Endodermal cell (in vitro differentiated cells): ENCODE measurements at regions not wholly inside any gene's neighbourhood (a gene's known extent, or its start where the extent isn't known, plus 50 kb on each side); places are given as distances from the start of the nearest gene placed in this dataset.

Source experiments
- DNase-seq: peaks from one replicate; pipeline ENCODE4 v3.0.0-alpha.2; 2017
- H3K27ac ChIP-seq: 2 replicates; pipeline ENCODE4 v1.5.1; 2013; ENCODE audit warnings: mild to moderate bottlenecking, low read depth, low read length, moderate library complexity
- H3K27me3 ChIP-seq: 2 replicates; pipeline ENCODE4 v1.6.1; 2013; ENCODE audit warnings: mild to moderate bottlenecking, low read length, moderate library complexity; ENCODE audit not compliant: insufficient read depth, control insufficient read depth, poor library complexity, severe bottlenecking
- H3K36me3 ChIP-seq: 2 replicates; pipeline ENCODE4 v1.7.0; 2013; ENCODE audit warnings: mild to moderate bottlenecking, low read length, moderate library complexity; ENCODE audit not compliant: control insufficient read depth, insufficient read depth
- H3K4me1 ChIP-seq: one replicate; pipeline ENCODE4 v1.7.0; 2013; ENCODE audit warnings: low read length; ENCODE audit not compliant: control insufficient read depth, insufficient read depth
- H3K4me3 ChIP-seq: 2 replicates; pipeline ENCODE4 v1.5.1; 2013; ENCODE audit warnings: mild to moderate bottlenecking, low read length, moderate library complexity
- H3K9ac ChIP-seq: 2 replicates; pipeline ENCODE4 v1.6.1; 2013; ENCODE audit warnings: mild to moderate bottlenecking, low read length, moderate library complexity; ENCODE audit not compliant: poor library complexity, severe bottlenecking; ENCODE audit errors: extremely low read depth
- H3K9me3 ChIP-seq: 2 replicates; pipeline ENCODE4 v1.6.1; 2013; ENCODE audit warnings: mild to moderate bottlenecking, low read length, moderate library complexity; ENCODE audit not compliant: control insufficient read depth
- H3K27ac Mint-ChIP-seq: 2 replicates; pipeline ENCODE4 v1.8.0; 2020; ENCODE audit warnings: mixed read lengths
- H3K27me3 Mint-ChIP-seq: 2 replicates; pipeline ENCODE4 v1.8.0; 2021; ENCODE audit warnings: mild to moderate bottlenecking, mixed read lengths; ENCODE audit not compliant: insufficient read depth
- H3K36me3 Mint-ChIP-seq: 2 replicates; pipeline ENCODE4 v1.8.0; 2020; ENCODE audit warnings: low read depth, mixed read lengths
- H3K4me1 Mint-ChIP-seq: 2 replicates; pipeline ENCODE4 v1.8.0; 2020; ENCODE audit warnings: mixed read lengths
- H3K4me3 Mint-ChIP-seq: 2 replicates; pipeline ENCODE4 v1.8.0; 2020; ENCODE audit warnings: mild to moderate bottlenecking, moderate library complexity, mixed read lengths
- H3K9me3 Mint-ChIP-seq: 2 replicates; pipeline ENCODE4 v1.8.0; 2020; ENCODE audit warnings: mild to moderate bottlenecking, mixed read lengths
- WGBS, 2 experiments: methylation state at CpG; one replicate each; pipeline versions ENCODE4 v1.1.5 to v1.1.7; 2013; ENCODE audit warnings: missing lambda C conversion rate in 2 of 2, mixed read lengths in 1 of 2; ENCODE audit not compliant: insufficient coverage in 1 of 2, insufficient read length in 1 of 2; 5-methylcytosine and 5-hydroxymethylcytosine counted together
- TF ChIP-seq, protein P1 (sequence below): fragments of 200-600 bp; sonication (generic); conservative IDR thresholded peaks from 2 replicates; pipeline ENCODE4 v1.5.0; 2021; ENCODE audit warnings: antibody characterized with exemption, mild to moderate bottlenecking

DNA sequence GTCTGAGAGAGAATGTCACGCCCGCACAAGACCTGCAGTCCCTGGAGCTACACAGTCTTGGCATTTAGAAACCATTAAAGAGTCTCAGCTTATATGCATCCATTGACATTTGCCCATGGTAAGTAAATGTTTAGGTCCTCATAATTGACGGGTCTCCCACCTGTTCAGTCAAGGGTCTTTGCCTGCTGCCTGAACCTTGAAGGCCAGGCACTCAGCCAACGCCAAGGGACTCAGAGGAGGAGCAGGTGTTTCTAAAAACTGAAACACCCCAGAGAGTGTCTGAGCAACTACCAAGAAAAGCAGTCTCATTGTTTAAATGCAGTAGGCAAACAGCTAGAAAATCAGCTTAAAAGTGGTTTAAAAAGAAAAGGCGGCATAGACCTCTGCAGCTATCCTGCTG lies 264.7 kb upstream of the AKR1E2 start:
- H3K9ac ChIP-seq: no peak overlapping the region
- H3K4me3 ChIP-seq: no peak overlapping the region
- DNase-seq: no peak
- H3K4me1 ChIP-seq: no peaks in the 10 kb centered on the region
- H3K9me3 ChIP-seq: no peaks in the 10 kb centered on the region
- H3K27me3 ChIP-seq: no peaks in the 10 kb centered on the region
- Mint-ChIP-seq H3K27me3 (no peaks in the 10 kb centered on the region), H3K4me3 (no peak overlapping the region), H3K4me1 (peaks cover 1% of the 10 kb centered on the region), H3K9me3 (no peaks in the 10 kb centered on the region), H3K27ac (no peak overlapping the region), H3K36me3 (no peaks in the 10 kb centered on the region)
- H3K36me3 ChIP-seq: no peaks in the 10 kb centered on the region
- TF ChIP-seq, protein P1, sequence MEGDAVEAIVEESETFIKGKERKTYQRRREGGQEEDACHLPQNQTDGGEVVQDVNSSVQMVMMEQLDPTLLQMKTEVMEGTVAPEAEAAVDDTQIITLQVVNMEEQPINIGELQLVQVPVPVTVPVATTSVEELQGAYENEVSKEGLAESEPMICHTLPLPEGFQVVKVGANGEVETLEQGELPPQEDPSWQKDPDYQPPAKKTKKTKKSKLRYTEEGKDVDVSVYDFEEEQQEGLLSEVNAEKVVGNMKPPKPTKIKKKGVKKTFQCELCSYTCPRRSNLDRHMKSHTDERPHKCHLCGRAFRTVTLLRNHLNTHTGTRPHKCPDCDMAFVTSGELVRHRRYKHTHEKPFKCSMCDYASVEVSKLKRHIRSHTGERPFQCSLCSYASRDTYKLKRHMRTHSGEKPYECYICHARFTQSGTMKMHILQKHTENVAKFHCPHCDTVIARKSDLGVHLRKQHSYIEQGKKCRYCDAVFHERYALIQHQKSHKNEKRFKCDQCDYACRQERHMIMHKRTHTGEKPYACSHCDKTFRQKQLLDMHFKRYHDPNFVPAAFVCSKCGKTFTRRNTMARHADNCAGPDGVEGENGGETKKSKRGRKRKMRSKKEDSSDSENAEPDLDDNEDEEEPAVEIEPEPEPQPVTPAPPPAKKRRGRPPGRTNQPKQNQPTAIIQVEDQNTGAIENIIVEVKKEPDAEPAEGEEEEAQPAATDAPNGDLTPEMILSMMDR: no peak
- H3K27ac ChIP-seq: no peak overlapping the region
- 90% methylated on average over 3 to 5 of the region's 5 CpGs for WGBS, 2 experiments

DNA sequence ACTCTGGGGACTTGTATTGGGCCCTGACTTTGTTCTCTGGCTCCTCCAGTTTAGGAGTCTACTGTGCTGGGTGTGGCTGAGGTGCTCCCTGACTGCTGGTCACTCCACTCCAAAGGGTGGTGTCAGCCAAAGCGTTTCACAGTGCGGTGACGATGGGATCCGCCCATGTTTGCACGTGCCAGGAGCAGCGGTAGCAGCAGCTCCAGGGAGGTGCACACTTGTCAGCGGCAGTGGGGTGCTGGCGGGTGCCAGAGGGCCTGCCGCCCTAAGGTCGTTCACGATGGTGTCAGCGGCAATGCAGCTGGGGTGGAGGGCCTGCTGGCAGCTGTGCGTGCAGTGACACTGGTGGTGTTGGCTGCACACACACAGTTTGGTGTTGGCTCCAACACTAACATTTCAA lies 268.5 kb upstream of the AKR1E2 start:
- no peak for DNase-seq
- Mint-ChIP-seq H3K36me3 (no peaks in the 10 kb centered on the region), H3K4me1 (no peaks in the 10 kb centered on the region), H3K27ac (no peak overlapping the region), H3K9me3 (no peaks in the 10 kb centered on the region), H3K27me3 (no peaks in the 10 kb centered on the region), H3K4me3 (no peak overlapping the region)
- Histone ChIP-seq H3K9ac (no peak overlapping the region), H3K27ac (no peak overlapping the region), H3K4me1 (no peaks in the 10 kb centered on the region), H3K9me3 (no peaks in the 10 kb centered on the region), H3K4me3 (no peak overlapping the region), H3K36me3 (no peaks in the 10 kb centered on the region), H3K27me3 (no peaks in the 10 kb centered on the region)
- WGBS, 2 experiments: 94 to 95% methylated on average over 10 to 13 of the region's 13 CpGs
- TF ChIP-seq, protein P1: no peak

DNA sequence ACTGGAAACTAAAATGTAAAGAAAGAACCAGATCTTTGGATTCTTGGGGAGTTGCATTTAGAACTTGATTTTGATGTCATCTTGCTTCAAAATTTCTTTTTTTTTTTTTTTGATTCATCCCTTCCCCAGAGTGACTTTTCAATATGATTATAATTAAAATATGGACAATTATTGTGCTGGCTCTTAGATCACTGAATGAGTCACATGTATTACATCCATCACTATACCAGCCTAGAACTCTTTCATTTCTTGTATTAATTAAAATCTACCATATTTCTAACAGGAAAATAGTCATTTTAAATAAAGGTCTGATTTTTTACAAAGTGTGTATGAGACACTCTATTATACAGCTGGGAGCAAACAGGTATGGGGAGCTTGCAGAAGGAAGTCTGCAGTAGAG lies 269.5 kb upstream of the AKR1E2 start:
- TF ChIP-seq, protein P1: no peak
- no peaks in the 10 kb centered on the region for H3K36me3 Mint-ChIP-seq
- H3K4me1 Mint-ChIP-seq: no peaks in the 10 kb centered on the region
- H3K9me3 Mint-ChIP-seq: no peaks in the 10 kb centered on the region
- Histone ChIP-seq H3K4me3 (no peak overlapping the region), H3K9ac (no peak overlapping the region), H3K4me1 (no peaks in the 10 kb centered on the region), H3K36me3 (no peaks in the 10 kb centered on the region), H3K27ac (no peak overlapping the region), H3K9me3 (no peaks in the 10 kb centered on the region), H3K27me3 (no peaks in the 10 kb centered on the region)
- no peak overlapping the region for H3K4me3 Mint-ChIP-seq
- no peak for DNase-seq
- H3K27me3 Mint-ChIP-seq: no peaks in the 10 kb centered on the region
- no peak overlapping the region for H3K27ac Mint-ChIP-seq
